Ascending aorta (tissue), 2 donors: ENCODE measurements at regions not wholly inside any gene's neighbourhood (a gene's known extent, or its start where the extent isn't known, plus 50 kb on each side); places are given as distances from the start of the nearest gene placed in this dataset.

Source experiments
- DNase-seq, 2 donors: peaks; one replicate each; pipeline ENCODE4 v3.0.0-alpha.2; 2019; ENCODE audit warnings: low spot score in 2 of 2
- H3K27ac ChIP-seq, 2 donors: fragments of 200-600 bp; sonication (generic); one replicate each; pipeline ENCODE4 v1.5.1; 2016 to 2017; ENCODE audit warnings: mild to moderate bottlenecking in 1 of 2
- H3K27me3 ChIP-seq: fragments of 200-600 bp; sonication (generic); one replicate; pipeline ENCODE4 v1.5.1; 2017
- H3K36me3 ChIP-seq, 2 donors: fragments of 200-600 bp; sonication (generic); one replicate each; pipeline ENCODE4 v1.5.1; 2016
- H3K4me1 ChIP-seq, 2 donors: fragments of 200-600 bp; sonication (generic); one replicate each; pipeline ENCODE4 v1.5.1; 2016 to 2017; ENCODE audit warnings: mild to moderate bottlenecking in 1 of 2
- H3K4me3 ChIP-seq, 2 donors: fragments of 200-600 bp; sonication (generic); one replicate each; pipeline ENCODE4 v1.5.1; 2016 to 2017; ENCODE audit warnings: mild to moderate bottlenecking in 1 of 2
- H3K9me3 ChIP-seq, 2 donors: fragments of 200-600 bp; sonication (generic); one replicate each; pipeline ENCODE4 v1.5.1; 2016
- CTCF ChIP-seq, 3 experiments: fragments of 200-600 bp in 2 of 3; fragments of 450-650 bp in 1 of 3; sonication (generic) in 2 of 3; IDR thresholded peaks; one replicate each; pipeline ENCODE4 v1.5.1; 2016 to 2019; ENCODE audit warnings: antibody characterized with exemption in 3 of 3, mild to moderate bottlenecking in 1 of 3, moderate library complexity in 1 of 3
- intact Hi-C: fragments of 100-400 bp; cut with DNase I; formaldehyde crosslinking; loops from one replicate; pipeline ENCODE4 v1.15.1; 2023

- no peak overlapping the region for H3K27ac ChIP-seq
- no peaks in the 10 kb centered on the region for H3K9me3 ChIP-seq
- peaks cover 0 to 3% of the 10 kb centered on the region in 2 donors for H3K4me1 ChIP-seq
- no peaks in the 10 kb centered on the region for H3K27me3 ChIP-seq
- H3K36me3 ChIP-seq: no peaks in the 10 kb centered on the region
- intact Hi-C loops: loop anchor here (2.0 to 10.0 kb wide), 4 partner anchors 159 to 400 kb away; partner anchors contain the start of genes PERP and TNFAIP3
- TF ChIP-seq CTCF (IDR thresholded peaks at IDR 0.05): peak; percentile 52 to 73 (median 56)
- H3K4me3 ChIP-seq: no peak overlapping the region
- peak in 1 of 2 donors; percentile 79 for DNase-seq
Observed at GRCh38 chr6:137707590-137708360, 159.3 kb upstream of the TNFAIP3 start.

GRCh38 chr6:137708481-137708880, 158.6 kb upstream of the TNFAIP3 start:
- no peaks in the 10 kb centered on the region for H3K27me3 ChIP-seq
- no peaks in the 10 kb centered on the region for H3K36me3 ChIP-seq
- no peak overlapping the region for H3K27ac ChIP-seq
- DNase-seq: no peak
- H3K4me3 ChIP-seq: no peak overlapping the region
- intact Hi-C loops: loop anchor here (2.0 to 10.0 kb wide), 4 partner anchors 158 to 399 kb away; partner anchors contain the start of genes PERP and TNFAIP3
- H3K4me1 ChIP-seq: peaks cover 0 to 3% of the 10 kb centered on the region in 2 donors
- H3K9me3 ChIP-seq: no peaks in the 10 kb centered on the region
- no peak for TF ChIP-seq CTCF (IDR thresholded peaks at IDR 0.05)

- Histone ChIP-seq H3K27ac (no peak overlapping the region), H3K9me3 (no peaks in the 10 kb centered on the region), H3K4me3 (no peak overlapping the region), H3K36me3 (no peaks in the 10 kb centered on the region), H3K4me1 (peaks cover 0 to 3% of the 10 kb centered on the region in 2 donors), H3K27me3 (no peaks in the 10 kb centered on the region)
- no peak for DNase-seq
- intact Hi-C loops: loop anchor here (2.0 to 10.0 kb wide), 4 partner anchors 157 to 398 kb away; partner anchors contain the start of genes PERP and TNFAIP3
- TF ChIP-seq CTCF (IDR thresholded peaks at IDR 0.05): no peak
Observed at GRCh38 chr6:137709424-137710236, 157.4 kb upstream of the TNFAIP3 start.

GRCh38 chr6:137711972-137712371, 155.1 kb upstream of the TNFAIP3 start:
- DNase-seq: no peak
- Histone ChIP-seq H3K27ac (no peak overlapping the region), H3K27me3 (no peaks in the 10 kb centered on the region), H3K9me3 (no peaks in the 10 kb centered on the region), H3K36me3 (no peaks in the 10 kb centered on the region), H3K4me1 (peaks cover 0 to 3% of the 10 kb centered on the region in 2 donors), H3K4me3 (no peak overlapping the region)
- intact Hi-C loops: no loop called here
- no peak for TF ChIP-seq CTCF (IDR thresholded peaks at IDR 0.05)

GRCh38 chr6:137712587-137712986, 154.5 kb upstream of the TNFAIP3 start:
- no peaks in the 10 kb centered on the region for H3K9me3 ChIP-seq
- no peaks in the 10 kb centered on the region for H3K27me3 ChIP-seq
- TF ChIP-seq CTCF (IDR thresholded peaks at IDR 0.05): no peak
- DNase-seq: no peak
- H3K36me3 ChIP-seq: no peaks in the 10 kb centered on the region
- intact Hi-C loops: no loop called here
- no peak overlapping the region for H3K4me3 ChIP-seq
- peaks cover 0 to 3% of the 10 kb centered on the region in 2 donors for H3K4me1 ChIP-seq
- H3K27ac ChIP-seq: no peak overlapping the region
